Neuronal stem cell (in vitro differentiated cells): ENCODE measurements at regions not wholly inside any gene's neighbourhood (a gene's known extent, or its start where the extent isn't known, plus 50 kb on each side); places are given as distances from the start of the nearest gene placed in this dataset.

Experiments
- DNase-seq: peaks from one replicate; pipeline ENCODE4 v3.0.0-alpha.2; 2013; ENCODE audit warnings: low spot score
- H2AFZ ChIP-seq: one replicate; pipeline ENCODE4 v1.6.1; 2013; ENCODE audit warnings: mild to moderate bottlenecking, low read length, inconsistent platforms
- H2AK5ac ChIP-seq: 2 replicates; pipeline ENCODE4 v1.6.1; 2013; ENCODE audit warnings: low read depth, mild to moderate bottlenecking, inconsistent platforms, low read length, moderate library complexity, mixed read lengths
- H2BK120ac ChIP-seq: 2 replicates; pipeline ENCODE4 v1.6.1; 2013; ENCODE audit warnings: low read depth, mild to moderate bottlenecking, inconsistent platforms, low read length, moderate library complexity, mixed read lengths
- H2BK12ac ChIP-seq: one replicate; pipeline ENCODE4 v1.6.1; 2013; ENCODE audit warnings: low read length, inconsistent platforms
- H2BK15ac ChIP-seq: 2 replicates; pipeline ENCODE4 v1.6.1; 2013; ENCODE audit warnings: mild to moderate bottlenecking, low read length, inconsistent platforms, mixed read lengths
- H2BK5ac ChIP-seq: one replicate; pipeline ENCODE4 v1.6.1; 2013; ENCODE audit warnings: inconsistent platforms, mild to moderate bottlenecking, low read length, moderate library complexity
- H3K14ac ChIP-seq: one replicate; pipeline ENCODE4 v1.6.1; 2013; ENCODE audit warnings: low read length, inconsistent platforms
- H3K18ac ChIP-seq: 2 replicates; pipeline ENCODE4 v1.6.1; 2013; ENCODE audit warnings: low read length, inconsistent platforms
- H3K23ac ChIP-seq: 2 replicates; pipeline ENCODE4 v1.6.1; 2013; ENCODE audit warnings: low read depth, mild to moderate bottlenecking, mixed read lengths, low read length, inconsistent platforms; ENCODE audit not compliant: poor library complexity
- H3K27ac ChIP-seq: replicated peaks from 3 replicates; pipeline ENCODE4 v1.5.1; 2013; ENCODE audit warnings: low read length, inconsistent platforms
- H3K27me3 ChIP-seq, 3 experiments: 2 replicates each; pipeline ENCODE4 v1.6.1; 2013; ENCODE audit warnings: low read length in 3 of 3, mild to moderate bottlenecking in 2 of 3, inconsistent platforms in 1 of 3, low read depth in 1 of 3, mixed read lengths in 1 of 3, moderate library complexity in 1 of 3; ENCODE audit not compliant: control insufficient read depth in 3 of 3, insufficient read depth in 3 of 3
- H3K36me3 ChIP-seq, 2 donors: replicated peaks in 1 of 2; 2 replicates each; pipeline ENCODE4 v1.6.1; 2013; ENCODE audit warnings: low read length in 2 of 2; ENCODE audit not compliant: control insufficient read depth in 2 of 2, insufficient read depth in 2 of 2
- H3K4ac ChIP-seq: 2 replicates; pipeline ENCODE4 v1.6.1; 2013; ENCODE audit warnings: inconsistent platforms, mild to moderate bottlenecking, low read length, moderate library complexity
- H3K4me1 ChIP-seq, 2 donors: 1 replicate in 1 of 2; 2 replicates in 1 of 2; pipeline ENCODE4 v1.6.1; 2013; ENCODE audit warnings: low read length in 2 of 2, low read depth in 1 of 2; ENCODE audit not compliant: control insufficient read depth in 2 of 2, insufficient read depth in 1 of 2
- H3K4me2 ChIP-seq: one replicate; pipeline ENCODE4 v1.6.1; 2013; ENCODE audit warnings: mild to moderate bottlenecking, low read length, inconsistent platforms; ENCODE audit not compliant: insufficient read depth, poor library complexity, severe bottlenecking
- H3K4me3 ChIP-seq, 2 donors: 2 replicates each; pipeline ENCODE4 v1.5.1; 2013; ENCODE audit warnings: low read length in 2 of 2, mild to moderate bottlenecking in 2 of 2, inconsistent platforms in 1 of 2, moderate library complexity in 1 of 2
- H3K79me1 ChIP-seq: one replicate; pipeline ENCODE4 v1.6.1; 2013; ENCODE audit warnings: low read depth, mild to moderate bottlenecking, inconsistent platforms, low read length, moderate library complexity
- H3K9ac ChIP-seq: one replicate; pipeline ENCODE4 v1.6.1; 2013; ENCODE audit warnings: mild to moderate bottlenecking, low read depth, low read length, inconsistent platforms; ENCODE audit not compliant: poor library complexity
- H3K9me3 ChIP-seq, 2 donors: replicated peaks in 1 of 2; 2 replicates each; pipeline versions ENCODE3 to v1.6.1; 2013; ENCODE audit warnings: low read length in 2 of 2, mild to moderate bottlenecking in 2 of 2, inconsistent platforms in 1 of 2, low read depth in 1 of 2, mixed read lengths in 1 of 2, moderate library complexity in 1 of 2; ENCODE audit not compliant: control insufficient read depth in 2 of 2, insufficient read depth in 1 of 2
- H4K8ac ChIP-seq: one replicate; pipeline ENCODE4 v1.6.1; 2013; ENCODE audit warnings: low read depth, mild to moderate bottlenecking, inconsistent platforms, low read length, moderate library complexity
- H4K91ac ChIP-seq: one replicate; pipeline ENCODE4 v1.6.1; 2013; ENCODE audit warnings: low read length, low read depth, mild to moderate bottlenecking, inconsistent platforms; ENCODE audit not compliant: poor library complexity
- WGBS, 2 donors: extraction: QIAGEN DNeasy Blood & Tissue Kit; methylation state at CpG; one replicate each; pipeline ENCODE4 v1.1.7; 2013; ENCODE audit warnings: missing lambda C conversion rate in 2 of 2, mixed read lengths in 1 of 2; ENCODE audit not compliant: insufficient read length in 2 of 2, insufficient replicate concordance in 1 of 2; ENCODE audit errors: extremely low coverage in 2 of 2; 5-methylcytosine and 5-hydroxymethylcytosine counted together

- no peaks in the 10 kb centered on the region for H3K79me1 ChIP-seq
- no peak overlapping the region for H3K4ac ChIP-seq
- H3K18ac ChIP-seq: no peak overlapping the region
- peaks cover 0 to 6% of the 10 kb centered on the region in 2 donors for H3K4me1 ChIP-seq
- H3K14ac ChIP-seq: no peak overlapping the region
- no CpG with 5 or more reads among the region's 4 CpGs for whole genome bisulfite sequencing, 2 donors
- no peaks in the 10 kb centered on the region for H3K36me3 ChIP-seq
- no peak overlapping the region for H3K4me3 ChIP-seq
- H2BK120ac ChIP-seq: no peak overlapping the region
- no peak overlapping the region for H3K4me2 ChIP-seq
- no peak overlapping the region for H3K9ac ChIP-seq
- H3K27ac ChIP-seq: no peak overlapping the region
- no peaks in the 10 kb centered on the region for H3K27me3 ChIP-seq
- no peak overlapping the region for H2BK5ac ChIP-seq
- no peak overlapping the region for H4K91ac ChIP-seq
- no peak overlapping the region for H2AK5ac ChIP-seq
- no peak overlapping the region for H2BK15ac ChIP-seq
- no peak overlapping the region for H2AFZ ChIP-seq
- no peak overlapping the region for H3K23ac ChIP-seq
- H4K8ac ChIP-seq: no peak overlapping the region
- no peaks in the 10 kb centered on the region for H3K9me3 ChIP-seq
- DNase-seq: no peak
- no peak overlapping the region for H2BK12ac ChIP-seq
Observed at GRCh38 chr10:60649485-60650377, 128.5 kb upstream of the CDK1 start.

DNA sequence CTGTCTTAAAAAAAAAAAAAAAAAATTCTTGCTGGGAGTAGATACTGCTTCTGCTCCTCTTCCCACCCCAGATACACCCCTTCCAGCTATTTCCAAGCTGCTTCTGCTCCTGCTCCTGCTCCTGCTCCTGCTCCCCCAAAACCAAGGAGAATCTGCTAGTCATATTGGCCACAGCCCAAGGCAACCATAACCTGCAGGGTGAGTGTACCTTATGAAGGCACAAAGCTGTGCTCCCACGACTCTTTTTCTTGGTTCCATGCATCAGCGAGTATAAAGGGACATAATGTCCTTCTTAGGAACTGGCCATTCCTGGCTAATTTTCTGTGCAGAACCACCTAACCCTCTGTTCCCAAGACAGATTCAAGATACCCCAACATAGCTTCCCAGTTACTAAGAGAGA is 129.5 kb upstream of the CDK1 start:
- no peak overlapping the region for H3K4ac ChIP-seq
- no peak overlapping the region for H3K4me2 ChIP-seq
- no peak overlapping the region for H3K9ac ChIP-seq
- no peak overlapping the region for H4K8ac ChIP-seq
- no peaks in the 10 kb centered on the region for H3K27me3 ChIP-seq
- H3K23ac ChIP-seq: no peak overlapping the region
- H3K9me3 ChIP-seq: no peaks in the 10 kb centered on the region
- H3K36me3 ChIP-seq: no peaks in the 10 kb centered on the region
- peaks cover 0 to 6% of the 10 kb centered on the region in 2 donors for H3K4me1 ChIP-seq
- H3K79me1 ChIP-seq: no peaks in the 10 kb centered on the region
- DNase-seq: no peak
- WGBS, 2 donors: no CpG with 5 or more reads among the region's 2 CpGs
- no peak overlapping the region for H2AK5ac ChIP-seq
- no peak overlapping the region for H2BK12ac ChIP-seq
- H2BK5ac ChIP-seq: no peak overlapping the region
- no peak overlapping the region for H3K27ac ChIP-seq
- peak overlapping the region; percentile 38 for H2AFZ ChIP-seq
- no peak overlapping the region for H3K14ac ChIP-seq
- H2BK15ac ChIP-seq: no peak overlapping the region
- H3K4me3 ChIP-seq: no peak overlapping the region
- no peak overlapping the region for H3K18ac ChIP-seq
- no peak overlapping the region for H4K91ac ChIP-seq
- H2BK120ac ChIP-seq: no peak overlapping the region

- H3K4me2 ChIP-seq: no peak overlapping the region
- DNase-seq: peak; percentile 58
Observed at GRCh38 chr10:60646966-60647796, 131.1 kb upstream of the CDK1 start.

GRCh38 chr10:60645980-60646379 is 132.3 kb upstream of the CDK1 start:
- no peak overlapping the region for H2BK5ac ChIP-seq
- H3K4me2 ChIP-seq: no peak overlapping the region
- H3K23ac ChIP-seq: no peak overlapping the region
- H3K4me3 ChIP-seq: no peak overlapping the region
- H3K9me3 ChIP-seq: no peaks in the 10 kb centered on the region
- no peak overlapping the region for H3K27ac ChIP-seq
- H2BK15ac ChIP-seq: no peak overlapping the region
- DNase-seq: no peak
- H4K91ac ChIP-seq: no peak overlapping the region
- H3K79me1 ChIP-seq: no peaks in the 10 kb centered on the region
- H2BK12ac ChIP-seq: no peak overlapping the region
- no peaks in the 10 kb centered on the region for H3K36me3 ChIP-seq
- H4K8ac ChIP-seq: no peak overlapping the region
- WGBS, 2 donors: no CpG with 5 or more reads among the region's 2 CpGs
- H3K9ac ChIP-seq: no peak overlapping the region
- H3K4ac ChIP-seq: no peak overlapping the region
- H2AFZ ChIP-seq: no peak overlapping the region
- no peaks in the 10 kb centered on the region for H3K27me3 ChIP-seq
- H3K18ac ChIP-seq: no peak overlapping the region
- H3K4me1 ChIP-seq: no peaks in the 10 kb centered on the region
- no peak overlapping the region for H2BK120ac ChIP-seq
- no peak overlapping the region for H3K14ac ChIP-seq
- H2AK5ac ChIP-seq: no peak overlapping the region

More at GRCh38 chr10:60646966-60647796, 131.1 kb upstream of the CDK1 start:
- Histone ChIP-seq H2AFZ (no peak overlapping the region), H3K9me3 (no peaks in the 10 kb centered on the region), H3K4me3 (no peak overlapping the region), H3K79me1 (no peaks in the 10 kb centered on the region), H3K4ac (no peak overlapping the region), H3K23ac (no peak overlapping the region), H3K9ac (no peak overlapping the region), H2BK15ac (no peak overlapping the region), H2BK12ac (no peak overlapping the region), H3K18ac (no peak overlapping the region), H3K36me3 (no peaks in the 10 kb centered on the region), H3K27ac (no peak overlapping the region), H3K27me3 (no peaks in the 10 kb centered on the region), H2BK5ac (no peak overlapping the region), H4K8ac (no peak overlapping the region), H4K91ac (no peak overlapping the region), H2BK120ac (no peak overlapping the region), H3K4me1 (peaks cover 0 to 6% of the 10 kb centered on the region in 2 donors), H3K14ac (no peak overlapping the region), H2AK5ac (no peak overlapping the region)
- WGBS, 2 donors: no CpG with 5 or more reads among the region's 6 CpGs
